OCI-LY7 (cell line): ENCODE measurements at regions not wholly inside any gene's neighbourhood (a gene's known extent, or its start where the extent isn't known, plus 50 kb on each side); places are given as distances from the start of the nearest gene placed in this dataset.

Experiments used
- CTCF ChIP-seq: fragments of 200-600 bp; sonication (generic); conservative IDR thresholded peaks from 2 replicates; pipeline ENCODE4 v1.5.1; 2014; ENCODE audit warnings: mild to moderate bottlenecking, antibody characterized with exemption, low read length, moderate library complexity, mixed read lengths
- EZH2phosphoT487 ChIP-seq: fragments of 200-600 bp; sonication (generic); IDR thresholded peaks from 2 replicates; pipeline ENCODE4 v1.6.1; 2018; ENCODE audit warnings: low read depth, borderline replicate concordance, mild to moderate bottlenecking, mixed run types, antibody characterized with exemption, low read length, moderate library complexity, mixed read lengths

DNA sequence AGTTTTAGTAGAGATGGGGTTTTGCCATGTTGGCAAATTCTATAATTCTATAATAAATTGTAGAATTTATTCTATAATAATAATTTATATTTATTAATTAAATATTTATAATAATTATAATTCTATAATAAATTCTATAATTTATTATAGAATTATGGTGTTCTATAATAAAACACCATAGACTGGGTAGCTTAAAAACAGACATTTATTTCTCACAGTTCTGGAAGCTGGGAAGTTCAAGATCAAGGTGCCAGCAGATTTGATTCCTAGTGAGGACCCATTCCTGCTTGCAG lies 130.9 kb upstream of the PELI1 start:
- TF ChIP-seq CTCF, result no peak
- TF ChIP-seq EZH2phosphoT487, result no peak
